Eye (tissue), 1 donor: ENCODE measurements at regions not wholly inside any gene's neighbourhood (a gene's known extent, or its start where the extent isn't known, plus 50 kb on each side); places are given as distances from the start of the nearest gene placed in this dataset.
"Not testable (repeated sequence)": the region's sequence is repeated elsewhere in the genome, so short reads cannot be mapped to it uniquely, and the experiment has no call there.

Experiments used
- DNase-seq: peaks from one replicate; pipeline ENCODE4 v3.0.0-alpha.2; 2015

DNA sequence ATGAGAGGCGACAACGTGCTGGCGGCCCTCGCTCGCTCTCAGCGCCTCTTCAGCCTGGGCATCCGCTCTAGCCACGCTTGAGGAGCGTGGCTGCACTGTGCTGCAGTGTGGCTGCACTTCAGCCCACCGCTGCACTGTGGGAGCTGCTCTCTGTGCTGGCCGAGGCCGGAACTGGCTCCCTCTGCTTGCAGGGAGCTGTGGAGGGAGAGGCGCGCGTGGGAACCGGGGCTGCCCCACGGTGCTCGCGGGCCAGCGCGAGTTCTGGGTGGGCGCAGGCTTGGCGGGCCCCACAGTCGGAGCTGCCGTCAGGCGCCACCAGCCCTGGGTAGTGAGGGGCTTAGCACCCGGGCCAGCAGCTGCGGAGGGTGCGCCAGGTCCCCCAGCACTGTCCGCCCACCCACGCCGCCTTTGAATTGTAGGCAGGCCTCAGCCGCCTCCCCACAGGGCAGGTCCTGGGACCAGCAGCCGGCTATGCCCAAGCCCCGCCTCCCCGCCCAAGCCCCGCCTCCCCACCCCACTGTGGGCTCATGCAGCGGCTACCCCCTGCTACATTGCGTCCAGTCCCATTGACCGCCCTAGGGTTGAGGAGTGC is 974.2 kb downstream of the FSCB start:
- DNase-seq: no peak

DNA sequence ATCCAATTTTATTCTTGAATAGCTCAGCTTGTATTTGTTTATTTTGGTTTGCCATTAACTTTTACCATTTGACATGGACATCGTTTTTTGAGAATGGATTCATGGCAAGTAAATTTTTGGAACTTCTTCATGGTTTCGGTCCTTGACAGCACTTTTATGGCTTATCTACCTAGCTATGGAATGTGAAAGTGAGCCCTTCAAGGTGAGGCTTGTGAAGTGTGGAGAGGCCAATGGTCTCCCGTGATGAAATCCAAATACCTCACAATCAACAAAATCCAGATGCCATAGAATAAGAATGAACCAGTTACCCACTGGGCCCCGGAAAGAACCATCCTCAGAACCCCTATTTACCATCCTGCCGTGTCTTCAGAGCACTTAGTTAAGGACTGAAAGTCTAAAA is 978.8 kb downstream of the FSCB start:
- DNase-seq: no peak

DNA sequence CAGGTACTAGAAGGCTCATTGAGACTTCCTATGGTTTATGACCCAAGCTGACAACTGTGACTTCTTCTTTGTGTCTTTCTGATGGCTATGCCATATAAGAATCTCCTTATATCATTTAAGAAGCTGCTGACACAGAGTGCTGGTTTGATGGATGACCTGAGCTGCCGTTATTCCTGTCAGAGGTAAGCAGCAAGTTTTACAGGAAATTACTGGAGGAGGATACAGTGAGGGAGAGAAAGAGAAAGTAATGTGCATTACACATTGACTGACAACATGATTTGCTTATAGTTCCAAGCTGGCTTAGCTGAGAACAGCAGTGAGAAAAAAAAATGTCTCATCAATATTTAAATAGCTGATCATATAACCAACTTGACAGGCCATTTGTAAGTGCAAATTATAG is 981.4 kb downstream of the FSCB start:
- peak; percentile 25 for DNase-seq

- no peak for DNase-seq
Measured at GRCh38 chr14:43522901-43523300, 984.2 kb downstream of the FSCB start.

DNA sequence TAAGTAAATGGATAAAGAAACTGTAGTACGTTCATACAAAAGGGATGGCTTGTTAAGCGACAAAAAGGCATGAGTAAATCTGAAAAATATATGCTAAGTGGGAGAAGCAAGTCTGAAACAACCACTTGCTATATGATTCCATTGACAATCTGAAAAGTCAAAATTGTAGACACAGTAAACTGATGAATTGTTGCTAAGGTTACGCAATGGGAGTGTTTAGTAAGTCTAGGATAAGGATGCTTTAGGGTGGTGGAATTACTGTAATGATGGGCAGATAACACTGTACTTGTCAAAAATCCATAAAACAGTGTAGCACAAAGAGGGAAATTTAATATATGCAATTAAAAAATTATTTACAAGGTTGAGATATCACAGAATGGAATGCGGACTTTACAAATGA is 984.9 kb downstream of the FSCB start:
- no peak for DNase-seq

GRCh38 chr14:43503508-43503907 is 1003.6 kb downstream of the FSCB start:
- peak; percentile 28 for DNase-seq

- not testable (repeated sequence) for DNase-seq
Measured at GRCh38 chr14:43492359-43492758, 1014.7 kb downstream of the FSCB start.

DNA sequence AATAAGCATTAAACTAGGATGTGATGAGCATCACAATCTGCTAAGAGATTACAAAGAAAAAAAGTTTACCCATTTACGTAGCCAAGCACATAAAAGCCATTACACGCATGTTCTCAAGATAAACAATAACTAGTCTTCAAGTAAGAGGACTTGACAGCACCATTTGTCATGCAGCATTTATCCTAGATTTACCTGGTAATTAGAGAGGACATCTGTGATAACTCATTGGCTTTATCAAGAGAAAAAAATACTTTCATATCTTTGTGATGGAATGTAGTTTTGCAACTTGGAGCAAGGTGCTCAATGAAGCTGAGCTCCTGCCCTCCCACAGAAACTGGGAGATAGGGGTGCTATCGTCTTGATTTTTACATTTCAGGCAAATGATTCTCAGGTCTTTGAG is 1023.7 kb downstream of the FSCB start:
- no peak for DNase-seq

DNA sequence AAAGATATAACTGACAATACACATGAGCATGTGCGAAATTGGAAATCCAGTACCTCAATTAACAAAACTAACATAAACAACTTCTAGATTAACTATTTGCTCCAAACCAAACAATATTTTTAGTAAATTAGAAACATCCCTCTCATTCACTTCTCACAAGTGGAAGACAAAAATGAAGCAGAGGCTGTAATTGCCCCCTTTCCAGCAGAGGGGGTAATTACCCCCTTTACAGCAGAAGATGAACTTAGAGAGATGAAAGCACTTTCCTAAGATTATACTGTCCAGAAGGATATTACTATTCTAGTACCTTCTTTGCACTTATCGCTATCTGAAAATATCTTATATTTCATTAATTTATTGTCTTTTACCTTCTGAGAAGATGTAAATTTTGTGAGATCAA is 1025.2 kb downstream of the FSCB start:
- no peak for DNase-seq

DNA sequence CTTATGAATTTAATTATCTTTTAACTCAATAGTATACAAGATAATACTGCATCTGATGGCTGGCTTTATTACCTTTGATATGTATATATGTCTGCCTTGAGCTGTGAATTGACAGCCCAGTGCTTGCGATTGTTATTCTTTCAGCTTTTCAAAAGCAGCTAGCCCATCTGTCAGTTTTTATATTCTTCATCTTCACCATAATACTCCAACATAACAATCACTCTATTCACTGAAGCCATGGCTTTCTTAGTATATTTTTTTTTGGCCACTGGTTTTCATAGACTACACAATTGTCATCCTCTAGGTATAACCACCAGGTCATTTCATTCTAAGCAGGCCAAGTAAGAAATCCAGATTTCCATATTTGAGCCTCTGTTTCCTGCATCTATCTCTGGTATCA is 1026.1 kb downstream of the FSCB start:
- peak; percentile 42 for DNase-seq

- DNase-seq: no peak
Measured at GRCh38 chr14:43479596-43480195, 1027.4 kb downstream of the FSCB start.

DNA sequence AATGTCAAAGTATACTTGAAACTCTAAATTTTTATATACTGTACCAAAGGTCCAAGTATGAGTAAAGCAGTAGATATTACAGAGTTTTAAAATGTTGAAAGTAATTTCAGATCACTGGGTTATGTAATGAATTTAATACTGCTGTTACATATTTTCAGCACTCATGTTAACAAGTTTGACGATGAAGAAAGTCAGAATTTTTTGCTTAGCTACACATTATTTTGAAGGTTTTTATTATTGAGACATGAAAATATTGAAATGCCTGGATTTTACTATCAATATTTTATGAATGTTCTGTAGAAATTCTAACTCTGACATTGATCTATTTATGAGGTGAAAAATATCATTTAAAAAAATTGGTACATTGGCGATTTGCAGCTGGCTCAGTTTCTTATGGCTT is 1030.3 kb downstream of the FSCB start:
- DNase-seq: no peak

DNA sequence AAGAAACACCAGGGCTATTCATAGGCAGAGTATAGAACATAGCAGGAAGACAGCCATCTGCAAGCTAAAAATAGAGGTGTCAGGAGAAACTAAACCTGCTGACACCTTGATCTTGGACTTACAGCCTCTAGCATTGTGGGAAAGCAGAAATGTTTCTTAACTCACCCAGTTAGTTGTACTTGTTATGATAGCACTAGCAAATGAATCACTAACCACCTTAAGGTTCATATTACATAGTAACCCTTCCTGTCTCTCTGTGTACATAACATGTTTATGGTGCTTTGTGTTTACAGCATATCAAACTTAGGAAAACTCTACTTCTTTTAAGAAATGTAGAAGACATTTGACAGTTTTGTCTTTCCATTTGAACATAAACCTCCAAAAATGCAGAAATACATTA is 1031.3 kb downstream of the FSCB start:
- no peak for DNase-seq

DNA sequence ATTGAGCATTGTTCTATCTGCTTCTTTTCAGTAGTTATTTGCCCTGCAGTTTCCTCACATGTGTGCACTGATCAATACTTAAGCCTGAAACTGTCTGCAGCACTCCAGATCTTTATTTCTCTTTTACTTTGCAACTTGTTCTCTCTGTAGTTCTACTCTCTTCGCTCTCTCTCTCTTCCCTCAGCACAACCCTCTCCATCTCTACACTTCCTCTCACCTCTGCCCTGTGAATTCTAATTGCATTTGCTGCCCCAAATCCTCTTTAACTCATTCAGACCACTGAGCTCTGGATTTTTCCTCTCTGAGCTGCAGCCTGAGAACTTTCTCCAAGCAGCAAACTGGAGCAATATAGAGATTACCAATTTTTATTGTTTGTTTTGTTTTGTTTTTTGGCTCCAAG is 1035.5 kb downstream of the FSCB start:
- no peak for DNase-seq

DNA sequence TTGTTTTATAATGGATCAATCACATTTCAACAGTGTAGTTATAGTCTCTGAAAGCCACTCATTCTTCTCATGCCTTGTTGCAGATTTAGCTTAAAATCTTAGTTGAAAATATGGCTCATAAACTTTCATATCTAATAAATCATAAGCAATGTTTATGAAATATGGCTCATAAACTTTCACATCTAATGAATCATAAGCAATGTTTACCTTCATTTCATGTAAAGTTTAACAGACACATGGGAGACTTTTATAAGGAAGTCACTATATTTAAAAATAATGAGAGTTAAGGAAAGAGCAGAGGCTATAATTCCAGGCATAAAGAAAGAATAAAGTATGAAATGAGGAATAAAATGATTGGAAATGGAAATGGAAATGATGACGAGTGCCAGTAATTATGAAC is 1042.1 kb downstream of the FSCB start:
- no peak for DNase-seq

- DNase-seq: no peak
Measured at GRCh38 chr14:43449291-43449690, 1057.8 kb downstream of the FSCB start.

- no peak for DNase-seq
Measured at GRCh38 chr14:43438056-43438455, 1069.0 kb downstream of the FSCB start.

- no peak for DNase-seq
Measured at GRCh38 chr14:43418324-43418723, 1088.8 kb downstream of the FSCB start.

DNA sequence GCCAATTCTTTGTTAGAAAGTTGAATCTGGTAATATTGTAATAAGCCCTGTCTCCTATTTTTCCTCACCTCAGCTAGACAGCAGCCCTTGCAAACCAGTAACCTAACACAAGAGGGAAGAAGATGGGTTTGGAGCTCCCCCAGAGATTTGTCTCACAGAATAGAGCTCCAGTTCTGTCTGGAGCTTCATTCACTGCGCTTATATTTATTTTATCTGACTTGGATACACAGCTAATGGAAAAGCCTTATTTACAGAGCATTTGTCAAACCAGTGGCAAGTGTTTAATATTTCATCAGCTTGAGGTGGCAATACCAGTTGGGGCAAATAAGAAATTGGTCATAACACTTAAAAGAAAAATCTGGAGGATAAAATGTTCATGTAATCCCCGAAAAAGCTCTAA is 1094.0 kb downstream of the FSCB start:
- peak; percentile 29 for DNase-seq

DNA sequence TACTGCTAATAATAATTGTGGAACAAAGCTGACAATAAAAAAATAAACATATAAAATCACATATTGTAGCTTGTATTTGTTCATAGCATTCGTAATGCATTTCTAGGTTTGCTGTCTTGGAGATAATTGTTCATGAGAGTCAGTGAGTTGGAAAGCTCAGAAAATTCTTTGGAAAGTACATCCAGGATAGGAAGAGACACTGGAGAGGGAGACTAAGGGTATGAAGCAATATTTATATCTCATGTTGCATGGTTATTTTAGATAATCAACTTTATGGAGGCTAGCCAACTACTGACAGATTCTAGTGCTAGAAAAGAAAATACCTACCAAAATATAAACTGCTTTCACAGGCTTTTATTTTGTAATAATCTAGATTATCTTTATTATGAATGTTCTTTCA is 1095.2 kb downstream of the FSCB start:
- peak; percentile 27 for DNase-seq

DNA sequence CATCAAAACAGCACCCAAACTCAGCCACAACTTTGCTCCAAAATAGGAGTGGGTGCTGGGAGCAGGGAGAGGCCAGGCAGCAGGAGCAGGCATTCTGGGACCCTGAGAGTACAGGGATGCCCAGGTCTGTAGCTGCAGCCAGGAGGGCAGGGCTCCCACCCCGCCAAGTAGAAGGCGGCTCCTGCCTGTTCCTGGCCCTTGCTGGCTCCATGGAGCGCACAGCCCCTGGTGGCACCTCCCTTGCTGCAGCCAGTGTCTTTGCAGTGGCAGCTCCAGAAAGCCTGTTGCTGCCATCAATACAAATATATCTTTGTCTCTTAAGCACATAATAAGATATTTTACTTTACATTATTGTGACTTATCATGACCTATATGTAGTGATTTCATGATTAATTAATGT is 1096.5 kb downstream of the FSCB start:
- no peak for DNase-seq

DNA sequence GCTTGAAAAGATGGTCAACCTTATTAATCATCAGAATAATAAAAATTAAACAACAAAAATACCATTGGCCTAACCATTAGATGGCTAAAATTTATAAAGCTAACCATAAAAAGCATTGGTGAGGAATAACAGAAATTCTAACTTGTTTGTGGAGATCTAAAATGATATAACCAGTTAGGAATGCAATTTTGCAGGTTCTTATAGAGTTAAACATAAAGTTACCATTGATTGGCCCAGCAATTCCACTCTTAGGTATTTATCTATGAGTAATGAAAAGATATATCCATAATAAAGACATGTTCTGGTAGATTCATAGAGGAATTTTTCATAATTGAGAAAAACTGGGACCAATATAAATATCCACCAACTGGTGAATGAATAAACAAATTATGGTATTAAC is 1098.6 kb downstream of the FSCB start:
- DNase-seq: no peak

GRCh38 chr14:43407706-43408105 is 1099.4 kb downstream of the FSCB start:
- no peak for DNase-seq

DNA sequence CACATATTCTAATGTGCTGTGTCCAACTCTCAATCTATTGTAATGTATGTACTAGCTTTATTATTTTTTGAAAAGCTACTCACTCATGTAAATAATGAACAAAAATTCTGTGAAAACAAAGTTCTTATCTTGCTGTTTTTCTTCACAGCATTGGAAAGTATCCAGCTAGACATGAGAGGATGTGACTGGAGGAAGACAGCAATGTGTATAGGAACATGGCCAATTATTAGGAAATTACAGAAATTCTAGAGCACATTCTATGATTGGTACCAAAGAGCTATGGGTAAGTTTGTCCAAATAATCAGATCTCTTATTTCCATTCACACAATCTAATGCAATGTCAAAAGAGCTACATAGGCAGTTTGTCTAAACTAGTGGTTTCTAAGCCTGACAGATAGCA is 1100.2 kb downstream of the FSCB start:
- no peak for DNase-seq

- no peak for DNase-seq
Measured at GRCh38 chr14:43399289-43399688, 1107.8 kb downstream of the FSCB start.

DNA sequence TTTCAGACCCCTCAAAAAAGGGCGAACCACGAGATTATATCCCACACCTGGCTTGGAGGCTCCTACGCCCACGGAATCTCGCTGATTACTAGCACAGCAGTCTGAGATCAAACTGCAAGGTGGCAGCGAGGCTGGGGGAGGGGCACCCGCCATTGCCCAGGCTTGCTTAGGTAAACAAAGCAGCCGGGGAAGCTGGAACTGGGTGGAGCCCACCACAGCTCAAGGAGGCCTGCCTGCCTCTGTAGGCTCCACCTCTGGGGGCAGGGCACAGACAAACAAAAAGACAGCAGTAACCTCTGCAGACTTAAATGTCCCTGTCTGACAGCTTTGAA is 1136.6 kb downstream of the FSCB start:
- DNase-seq: not testable (repeated sequence)
